ENCODE measurements at regions not wholly inside any gene's neighbourhood (a gene's known extent, or its start where the extent isn't known, plus 50 kb on each side); places are given as distances from the start of the nearest gene placed in this dataset.

GRCh38 chr6:147150293-147150692 is 53.9 kb upstream of the STXBP5 start:
- TF ChIP-seq CTCF (IDR thresholded peaks at IDR 0.05) (no peak), EZH2 (IDR thresholded peaks at IDR 0.05; ENCODE audit: borderline replicate concordance, insufficient read depth, low read depth, low read length, poor library complexity, severe bottlenecking) (no peak)

Data from B cell (primary cell).